Natural killer cell (primary cell): ENCODE measurements at regions not wholly inside any gene's neighbourhood (a gene's known extent, or its start where the extent isn't known, plus 50 kb on each side); places are given as distances from the start of the nearest gene placed in this dataset.
A peak's percentile ranks its signal among the peaks of the same experiment; 100 is the strongest.

Experiments used
- ATAC-seq, 3 donors: fragments of 150-1000 bp in 2 of 3; fragments of 200-7000 bp in 1 of 3; cut with Tn5 transposase; 1 replicate in 1 of 3; 2 replicates in 2 of 3; pipeline ENCODE4 v1.10.0; 2021; ENCODE audit warnings: mild to moderate bottlenecking in 2 of 3, moderate library complexity in 2 of 3
- DNase-seq, 2 donors: peaks; one replicate each; pipeline versions ENCODE4 v3.0.0 to v3.0.0-alpha.2; 2013 to 2021; ENCODE audit warnings: mixed read lengths in 1 of 2
- H3K27ac ChIP-seq: one replicate; pipeline ENCODE4 v1.5.1; 2013; ENCODE audit warnings: mild to moderate bottlenecking, low read length
- H3K27me3 ChIP-seq: one replicate; pipeline ENCODE4 v1.6.1; 2013; ENCODE audit warnings: low read length; ENCODE audit not compliant: control insufficient read depth, insufficient read depth
- H3K36me3 ChIP-seq: one replicate; pipeline ENCODE4 v1.6.1; 2013; ENCODE audit warnings: low read length; ENCODE audit not compliant: control insufficient read depth, insufficient read depth
- H3K4me1 ChIP-seq: one replicate; pipeline ENCODE4 v1.6.1; 2013; ENCODE audit warnings: low read length; ENCODE audit not compliant: control insufficient read depth, insufficient read depth
- H3K4me3 ChIP-seq: one replicate; pipeline ENCODE4 v1.5.1; 2013; ENCODE audit warnings: low read length
- H3K9me3 ChIP-seq: one replicate; pipeline ENCODE4 v1.6.1; 2013; ENCODE audit warnings: low read length; ENCODE audit not compliant: control insufficient read depth, insufficient read depth
- H3K27ac Mint-ChIP-seq, 2 donors: one replicate each; pipeline ENCODE4 v1.8.0; 2022; ENCODE audit warnings: mild to moderate bottlenecking in 2 of 2, mixed read lengths in 2 of 2, moderate library complexity in 1 of 2
- H3K27me3 Mint-ChIP-seq, 2 donors: one replicate each; pipeline ENCODE4 v1.8.0; 2022; ENCODE audit warnings: low read depth in 2 of 2, mixed read lengths in 2 of 2
- H3K36me3 Mint-ChIP-seq: one replicate; pipeline ENCODE4 v1.8.0; 2022; ENCODE audit warnings: mixed read lengths
- H3K4me1 Mint-ChIP-seq, 2 donors: one replicate each; pipeline ENCODE4 v1.8.0; 2022; ENCODE audit warnings: mixed read lengths in 2 of 2
- H3K4me3 Mint-ChIP-seq: one replicate; pipeline ENCODE4 v1.8.0; 2022; ENCODE audit warnings: mild to moderate bottlenecking, moderate library complexity, mixed read lengths
- H3K9me3 Mint-ChIP-seq, 2 donors: one replicate each; pipeline ENCODE4 v1.8.0; 2022; ENCODE audit warnings: mixed read lengths in 2 of 2
- CTCF ChIP-seq: fragments of 200-600 bp; IDR thresholded peaks from one replicate; pipeline ENCODE4 v1.8.0; 2022; ENCODE audit warnings: antibody characterized with exemption
- WGBS: methylation state at CpG from one replicate; pipeline ENCODE4 v1.1.7; 2013; ENCODE audit warnings: missing lambda C conversion rate; ENCODE audit not compliant: insufficient coverage; 5-methylcytosine and 5-hydroxymethylcytosine counted together
- intact Hi-C: fragments of 100-400 bp; cut with micrococcal nuclease; formaldehyde crosslinking; loops from one replicate; pipeline ENCODE4 v1.14.2; 2022

- H3K4me3 Mint-ChIP-seq: no peak overlapping the region
- H3K27ac ChIP-seq: no peak overlapping the region
- H3K36me3 ChIP-seq: no peaks in the 10 kb centered on the region
- intact Hi-C loops: no loop called here
- ATAC-seq: no peak
- WGBS: 70% methylated on average over 14 of the region's 14 CpGs
- H3K9me3 ChIP-seq: no peaks in the 10 kb centered on the region
- no peaks in the 10 kb centered on the region for H3K9me3 Mint-ChIP-seq
- DNase-seq: no peak
- no peak for TF ChIP-seq CTCF
- no peaks in the 10 kb centered on the region for H3K27me3 ChIP-seq
- H3K36me3 Mint-ChIP-seq: no peaks in the 10 kb centered on the region
- peaks cover 0 to 6% of the 10 kb centered on the region in 2 donors for H3K4me1 Mint-ChIP-seq
- H3K27me3 Mint-ChIP-seq: peaks cover 0 to 9% of the 10 kb centered on the region in 2 donors
- peaks cover 8% of the 10 kb centered on the region for H3K4me1 ChIP-seq
- no peak overlapping the region for H3K4me3 ChIP-seq
- no peak overlapping the region for H3K27ac Mint-ChIP-seq
Observed at GRCh38 chr15:99442252-99442897, 123.4 kb upstream of the MEF2A start.

- no peaks in the 10 kb centered on the region for H3K9me3 Mint-ChIP-seq
- peak in 1 of 2 donors; percentile 3 for DNase-seq
Observed at GRCh38 chr15:99443056-99443756, 122.6 kb upstream of the MEF2A start.

GRCh38 chr15:99443768-99444446 is 121.9 kb upstream of the MEF2A start:
- WGBS: 67% methylated on average over 12 of the region's 13 CpGs
- ATAC-seq (peak in 1 of 3 donors; percentile 36), DNase-seq (peak; percentile 9 to 63)
- no peaks in the 10 kb centered on the region for H3K36me3 ChIP-seq
- peaks cover 7 to 16% of the 10 kb centered on the region in 2 donors for H3K27me3 Mint-ChIP-seq
- H3K9me3 ChIP-seq: no peaks in the 10 kb centered on the region
- H3K27me3 ChIP-seq: no peaks in the 10 kb centered on the region
- H3K4me1 Mint-ChIP-seq: peaks cover 6 to 7% of the 10 kb centered on the region in 2 donors
- no peak overlapping the region for H3K4me3 ChIP-seq
- no peak overlapping the region for H3K27ac Mint-ChIP-seq
- no peaks in the 10 kb centered on the region for H3K9me3 Mint-ChIP-seq
- no peaks in the 10 kb centered on the region for H3K36me3 Mint-ChIP-seq
- intact Hi-C loops: no loop called here
- no peak overlapping the region for H3K4me3 Mint-ChIP-seq
- no peak for TF ChIP-seq CTCF
- H3K27ac ChIP-seq: no peak overlapping the region
- peaks cover 12% of the 10 kb centered on the region for H3K4me1 ChIP-seq

More at GRCh38 chr15:99443056-99443756, 122.6 kb upstream of the MEF2A start:
- no peak overlapping the region for H3K4me3 Mint-ChIP-seq
- no peak for TF ChIP-seq CTCF
- H3K27me3 Mint-ChIP-seq: peaks cover 3 to 14% of the 10 kb centered on the region in 2 donors
- WGBS: 85% methylated on average over 10 of the region's 10 CpGs
- no peak overlapping the region for H3K4me3 ChIP-seq
- peaks cover 5 to 6% of the 10 kb centered on the region in 2 donors for H3K4me1 Mint-ChIP-seq
- ATAC-seq: no peak
- no peaks in the 10 kb centered on the region for H3K36me3 ChIP-seq
- H3K9me3 ChIP-seq: no peaks in the 10 kb centered on the region
- H3K4me1 ChIP-seq: peaks cover 12% of the 10 kb centered on the region
- no peaks in the 10 kb centered on the region for H3K27me3 ChIP-seq
- H3K27ac ChIP-seq: no peak overlapping the region
- intact Hi-C loops: no loop called here
- no peaks in the 10 kb centered on the region for H3K36me3 Mint-ChIP-seq
- H3K27ac Mint-ChIP-seq: no peak overlapping the region
